H1 (cell line): ENCODE measurements at regions not wholly inside any gene's neighbourhood (a gene's known extent, or its start where the extent isn't known, plus 50 kb on each side); places are given as distances from the start of the nearest gene placed in this dataset.

Experiments
- CTCF ChIA-PET: fragments of 300-600 bp; sonication (Branson Sonifier 250); formaldehyde crosslinking; loops from one replicate; lab custom pipeline; 2021; ENCODE audit not compliant: partially characterized antibody; lab: Charles Lee
- POLR2A ChIA-PET: fragments of 300-600 bp; sonication (Branson Sonifier 250); formaldehyde crosslinking; loops from one replicate; lab custom pipeline; 2021; ENCODE audit warnings: inconsistent platforms; ENCODE audit not compliant: partially characterized antibody; lab: Charles Lee
- DNase-seq, 2 experiments: peaks; one replicate each; pipeline versions ENCODE4 v3.0.0 to v3.0.0-alpha.2; 2010 to 2022; ENCODE audit warnings: low spot score in 2 of 2, low read depth in 1 of 2, mixed read lengths in 1 of 2
- FAIRE-seq: peaks from 2 replicates; lab custom pipeline; 2011; peaks lifted over from hg19 to GRCh38; lab: Jason Lieb, UNC
- H2AFZ ChIP-seq: 2 replicates; pipeline ENCODE4 v1.8.1; 2012; ENCODE audit warnings: low read length, inconsistent platforms
- H2AK5ac ChIP-seq: 2 replicates; pipeline ENCODE4 v1.6.1; 2013; ENCODE audit warnings: low read depth, low read length
- H2BK120ac ChIP-seq: replicated peaks from 2 replicates; pipeline ENCODE3; 2013; ENCODE audit warnings: low read depth, low read length, inconsistent platforms
- H2BK12ac ChIP-seq: 2 replicates; pipeline ENCODE4 v1.6.1; 2013; ENCODE audit warnings: low read depth, low read length
- H2BK15ac ChIP-seq: 2 replicates; pipeline ENCODE4 v1.6.1; 2013; ENCODE audit warnings: low read length
- H2BK20ac ChIP-seq: 2 replicates; pipeline ENCODE4 v1.6.1; 2013; ENCODE audit warnings: low read length
- H2BK5ac ChIP-seq: 2 replicates; pipeline ENCODE4 v1.6.1; 2013; ENCODE audit warnings: low read depth, low read length
- H3K14ac ChIP-seq: 2 replicates; pipeline ENCODE4 v1.6.1; 2013; ENCODE audit warnings: inconsistent platforms; ENCODE audit not compliant: insufficient read length
- H3K18ac ChIP-seq: 2 replicates; pipeline ENCODE4 v1.6.1; 2013; ENCODE audit warnings: low read length; ENCODE audit errors: extremely low read depth
- H3K23ac ChIP-seq: 2 replicates; pipeline ENCODE4 v1.6.1; 2013; ENCODE audit warnings: inconsistent platforms; ENCODE audit not compliant: insufficient read length
- H3K23me2 ChIP-seq: 2 replicates; pipeline ENCODE4 v1.6.1; 2013; ENCODE audit warnings: low read depth, low read length
- H3K27ac ChIP-seq: 2 replicates; pipeline ENCODE4 v1.6.1; 2011; ENCODE audit warnings: low read depth, low read length, inconsistent platforms
- H3K27me3 ChIP-seq, 4 experiments: replicated peaks in 1 of 4; 1 replicate in 1 of 4; 2 replicates in 3 of 4; pipeline versions ENCODE4 v1.6.1 to v1.8.1; 2011 to 2013; ENCODE audit warnings: low read length in 3 of 4, mild to moderate bottlenecking in 3 of 4, inconsistent platforms in 2 of 4, mixed read lengths in 2 of 4, moderate library complexity in 1 of 4; ENCODE audit not compliant: control insufficient read depth in 3 of 4, insufficient read depth in 3 of 4; ENCODE audit errors: extremely low read depth in 1 of 4
- H3K36me3 ChIP-seq, 4 experiments: 2 replicates each; pipeline versions ENCODE4 v1.6.1 to v1.8.1; 2011 to 2013; ENCODE audit warnings: mild to moderate bottlenecking in 4 of 4, low read length in 3 of 4, moderate library complexity in 2 of 4, control low read depth in 1 of 4, inconsistent platforms in 1 of 4; ENCODE audit not compliant: insufficient read depth in 4 of 4, control insufficient read depth in 2 of 4
- H3K4ac ChIP-seq: replicated peaks from 2 replicates; pipeline ENCODE3; 2013; ENCODE audit warnings: low read length, low read depth, mixed read lengths, inconsistent platforms; ENCODE audit not compliant: insufficient read length
- H3K4me1 ChIP-seq, 4 experiments: replicated peaks in 1 of 4; 1 replicate in 1 of 4; 2 replicates in 3 of 4; pipeline versions ENCODE4 v1.6.1 to v1.8.1; 2011 to 2013; ENCODE audit warnings: low read length in 3 of 4, inconsistent platforms in 2 of 4, mixed read lengths in 1 of 4; ENCODE audit not compliant: insufficient read depth in 4 of 4, control insufficient read depth in 3 of 4
- H3K4me2 ChIP-seq, 2 experiments: 2 replicates each; pipeline versions ENCODE4 v1.6.1 to v1.8.1; 2011 to 2013; ENCODE audit warnings: low read depth in 2 of 2, low read length in 2 of 2, control low read depth in 1 of 2, inconsistent platforms in 1 of 2, mild to moderate bottlenecking in 1 of 2; ENCODE audit not compliant: insufficient read depth in 1 of 2
- H3K4me3 ChIP-seq, 4 experiments: fragments of 200-600, 300-600 bp in 1 of 4; sonication (generic), shearing (Covaris generic), sonication (Bioruptor Twin) in 1 of 4; 2 replicates each; pipeline versions ENCODE4 v1.5.1 to v1.8.1; 2011 to 2016; ENCODE audit warnings: low read length in 4 of 4, low read depth in 3 of 4, control low read depth in 2 of 4, inconsistent platforms in 2 of 4, mild to moderate bottlenecking in 2 of 4, mixed read lengths in 1 of 4, moderate library complexity in 1 of 4; ENCODE audit not compliant: insufficient read depth in 2 of 4; ENCODE audit errors: extremely low read depth in 1 of 4
- H3K56ac ChIP-seq: replicated peaks from 2 replicates; pipeline ENCODE3; 2013; ENCODE audit warnings: low read depth, mild to moderate bottlenecking, mixed read lengths, low read length, inconsistent platforms; ENCODE audit not compliant: insufficient read length
- H3K79me1 ChIP-seq: 2 replicates; pipeline ENCODE4 v1.6.1; 2013; ENCODE audit warnings: low read depth, low read length, control low read depth
- H3K79me2 ChIP-seq, 2 experiments: 2 replicates each; pipeline versions ENCODE4 v1.6.1 to v1.8.1; 2012 to 2013; ENCODE audit warnings: low read length in 2 of 2, mild to moderate bottlenecking in 2 of 2, inconsistent platforms in 1 of 2; ENCODE audit not compliant: insufficient read depth in 2 of 2, control insufficient read depth in 1 of 2
- H3K9ac ChIP-seq, 4 experiments: replicated peaks in 1 of 4; 1 replicate in 1 of 4; 2 replicates in 3 of 4; pipeline versions ENCODE4 v1.6.1 to v1.8.1; 2011 to 2013; ENCODE audit warnings: low read depth in 3 of 4, low read length in 3 of 4, control low read depth in 2 of 4, mild to moderate bottlenecking in 2 of 4, moderate library complexity in 2 of 4, inconsistent platforms in 1 of 4; ENCODE audit errors: extremely low read depth in 1 of 4
- H3K9me3 ChIP-seq, 2 experiments: 2 replicates each; pipeline versions ENCODE4 v1.6.1 to v1.8.1; 2012 to 2013; ENCODE audit warnings: mild to moderate bottlenecking in 2 of 2, moderate library complexity in 2 of 2, control low read depth in 1 of 2, inconsistent platforms in 1 of 2, low read depth in 1 of 2, low read length in 1 of 2, mixed read lengths in 1 of 2; ENCODE audit not compliant: insufficient read depth in 2 of 2
- H4K20me1 ChIP-seq, 2 experiments: replicated peaks in 1 of 2; 2 replicates each; pipeline versions ENCODE3 to v1.8.1; 2011 to 2013; ENCODE audit warnings: inconsistent platforms in 2 of 2, low read length in 2 of 2, mild to moderate bottlenecking in 1 of 2; ENCODE audit not compliant: insufficient read depth in 2 of 2, control insufficient read depth in 1 of 2
- H4K5ac ChIP-seq: 2 replicates; pipeline ENCODE4 v1.6.1; 2013; ENCODE audit warnings: low read length, low read depth, mixed read lengths, inconsistent platforms; ENCODE audit not compliant: insufficient read length
- H4K8ac ChIP-seq: 2 replicates; pipeline ENCODE4 v1.8.0; 2013; ENCODE audit warnings: mild to moderate bottlenecking, moderate library complexity, low read length, inconsistent platforms; ENCODE audit not compliant: insufficient read depth; ENCODE audit errors: extremely low read depth
- H4K91ac ChIP-seq: replicated peaks from 2 replicates; pipeline ENCODE3; 2013; ENCODE audit warnings: low read length, mixed read lengths, inconsistent platforms; ENCODE audit not compliant: insufficient read length
- ASH2L ChIP-seq: fragments of 200-600, 300-600 bp; sonication (generic); IDR thresholded peaks from one replicate; pipeline ENCODE4 v1.7.1; 2017; ENCODE audit warnings: low read length
- CBX5 ChIP-seq: fragments of 300-800, 300-1000 bp; sonication (generic); IDR thresholded peaks from 2 replicates; pipeline ENCODE4 v1.7.1; 2016; ENCODE audit warnings: antibody characterized with exemption, low read length, low read depth
- CTBP2 ChIP-seq: IDR thresholded peaks from 2 replicates; pipeline ENCODE4 v1.7.0; 2011; ENCODE audit warnings: borderline replicate concordance, mild to moderate bottlenecking, moderate library complexity, mixed read lengths, low read length; ENCODE audit not compliant: insufficient read depth, insufficient read length
- GTF2F1 ChIP-seq: IDR thresholded peaks from 2 replicates; pipeline ENCODE4 v1.6.1; 2012; ENCODE audit warnings: low read depth, low read length, improper control_type of control experiment, borderline replicate concordance
- HDAC2 ChIP-seq, 2 experiments: fragments of 300-600 bp in 1 of 2; sonication (generic) in 1 of 2; IDR thresholded peaks; 2 replicates each; pipeline ENCODE4 v1.6.1; 2011 to 2012; ENCODE audit warnings: low read depth in 2 of 2, low read length in 2 of 2, mild to moderate bottlenecking in 2 of 2, moderate library complexity in 2 of 2, borderline replicate concordance in 1 of 2, inconsistent platforms in 1 of 2
- POLR2AphosphoS5 ChIP-seq: IDR thresholded peaks from 2 replicates; pipeline ENCODE4 v1.6.1; 2011; ENCODE audit warnings: low read depth, low read length
- RAD21 ChIP-seq, 2 experiments: IDR thresholded peaks in 1 of 2; conservative IDR thresholded peaks in 1 of 2; 2 replicates each; pipeline ENCODE4 v1.6.1; 2011; ENCODE audit warnings: low read depth in 2 of 2, low read length in 2 of 2, improper control_type of control experiment in 1 of 2, inconsistent platforms in 1 of 2, mild to moderate bottlenecking in 1 of 2, moderate library complexity in 1 of 2
- RNF2 ChIP-seq: fragments of 200-900, 300-1000 bp; sonication (generic); IDR thresholded peaks from 2 replicates; pipeline ENCODE4 v1.7.1; 2016; ENCODE audit warnings: borderline replicate concordance, low read depth, mild to moderate bottlenecking, antibody characterized with exemption, low read length; ENCODE audit not compliant: poor library complexity, severe bottlenecking; ENCODE audit errors: missing control alignments
- SP2 ChIP-seq: IDR thresholded peaks from 2 replicates; pipeline ENCODE4 v1.6.1; 2012; ENCODE audit warnings: mild to moderate bottlenecking, low read length, inconsistent platforms
- WGBS, 2 experiments: shearing (Covaris generic) in 1 of 2; methylation state at CpG; one replicate each; pipeline versions ENCODE4 v1.1.6 to v1.1.7; 2013 to 2015; ENCODE audit warnings: low lambda C conversion rate in 2 of 2, mixed read lengths in 2 of 2, inconsistent platforms in 1 of 2, low coverage in 1 of 2, missing lambda C conversion rate in 1 of 2; ENCODE audit not compliant: insufficient replicate concordance in 2 of 2, insufficient coverage in 1 of 2, insufficient read length in 1 of 2; ENCODE audit errors: extremely low coverage in 1 of 2, missing lambda C conversion rate in 1 of 2; 5-methylcytosine and 5-hydroxymethylcytosine counted together
- TF ChIP-seq, protein P1 (sequence below), 3 experiments: IDR thresholded peaks; 1 replicate in 2 of 3; 2 replicates in 1 of 3; pipeline versions ENCODE4 v1.5.1 to v1.6.1; 2011; ENCODE audit warnings: low read length in 3 of 3, mild to moderate bottlenecking in 3 of 3, inconsistent platforms in 2 of 3, low read depth in 1 of 3, moderate library complexity in 1 of 3; ENCODE audit not compliant: insufficient read depth in 1 of 3; ENCODE audit errors: control extremely low read depth in 1 of 3

DNA sequence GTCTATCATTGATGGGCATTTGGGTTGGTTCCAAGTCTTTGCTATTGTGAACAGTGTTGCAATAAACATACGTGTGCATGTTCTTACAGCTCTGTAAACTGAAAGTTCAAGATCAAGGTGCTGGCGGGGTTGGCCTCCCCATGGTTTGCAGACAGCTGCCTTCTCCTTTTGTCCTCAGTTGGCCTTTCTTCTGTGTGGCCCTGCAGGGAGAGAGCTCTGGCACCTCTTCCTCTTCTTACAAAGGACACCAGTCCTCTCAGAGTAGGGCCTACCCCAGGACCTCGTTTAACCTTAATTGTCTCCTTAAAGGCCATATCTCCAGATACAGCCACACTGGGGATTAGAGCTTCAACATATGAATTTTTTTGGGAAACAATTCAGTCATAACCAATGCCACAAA is 462.7 kb downstream of the TCERG1L start:
- POLR2A ChIA-PET: no interaction called here
- TF ChIP-seq GTF2F1 (no peak), CBX5 (no peak), CTBP2 (no peak), RNF2 (no peak), HDAC2 (IDR thresholded peaks at IDR 0.05; ENCODE audit: borderline replicate concordance in 1 of 2, low read depth in 2 of 2, low read length in 2 of 2) (no peak), SP2 (no peak), POLR2AphosphoS5 (no peak), RAD21 (IDR thresholded peaks at IDR 0.05 in 1 of 2, conservative IDR thresholded peaks at IDR 0.05 in 1 of 2; ENCODE audit: low read depth in 2 of 2, low read length in 2 of 2) (no peak), ASH2L (no peak)
- TF ChIP-seq, protein P1, sequence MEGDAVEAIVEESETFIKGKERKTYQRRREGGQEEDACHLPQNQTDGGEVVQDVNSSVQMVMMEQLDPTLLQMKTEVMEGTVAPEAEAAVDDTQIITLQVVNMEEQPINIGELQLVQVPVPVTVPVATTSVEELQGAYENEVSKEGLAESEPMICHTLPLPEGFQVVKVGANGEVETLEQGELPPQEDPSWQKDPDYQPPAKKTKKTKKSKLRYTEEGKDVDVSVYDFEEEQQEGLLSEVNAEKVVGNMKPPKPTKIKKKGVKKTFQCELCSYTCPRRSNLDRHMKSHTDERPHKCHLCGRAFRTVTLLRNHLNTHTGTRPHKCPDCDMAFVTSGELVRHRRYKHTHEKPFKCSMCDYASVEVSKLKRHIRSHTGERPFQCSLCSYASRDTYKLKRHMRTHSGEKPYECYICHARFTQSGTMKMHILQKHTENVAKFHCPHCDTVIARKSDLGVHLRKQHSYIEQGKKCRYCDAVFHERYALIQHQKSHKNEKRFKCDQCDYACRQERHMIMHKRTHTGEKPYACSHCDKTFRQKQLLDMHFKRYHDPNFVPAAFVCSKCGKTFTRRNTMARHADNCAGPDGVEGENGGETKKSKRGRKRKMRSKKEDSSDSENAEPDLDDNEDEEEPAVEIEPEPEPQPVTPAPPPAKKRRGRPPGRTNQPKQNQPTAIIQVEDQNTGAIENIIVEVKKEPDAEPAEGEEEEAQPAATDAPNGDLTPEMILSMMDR (IDR thresholded peaks at IDR 0.05; ENCODE audit: control extremely low read depth in 1 of 3, insufficient read depth in 1 of 3, low read depth in 1 of 3, low read length in 3 of 3): no peak

More for the DNA sequence above, 462.7 kb downstream of the TCERG1L start:
- Histone ChIP-seq H4K8ac (no peak overlapping the region), H4K20me1 (no peaks in the 10 kb centered on the region), H3K4ac (no peak overlapping the region), H3K79me2 (no peaks in the 10 kb centered on the region), H3K9ac (no peak overlapping the region), H3K18ac (no peak overlapping the region), H2BK15ac (no peak overlapping the region), H3K4me1 (peaks cover 0 to 7% (median 1%) of the 10 kb centered on the region in 4 experiments; a peak in 3 of 7 replicates), H4K5ac (no peak overlapping the region), H3K4me3 (no peak overlapping the region), H3K56ac (no peak overlapping the region), H3K79me1 (no peaks in the 10 kb centered on the region), H3K27ac (no peak overlapping the region), H3K36me3 (no peaks in the 10 kb centered on the region), H3K27me3 (no peaks in the 10 kb centered on the region), H3K14ac (no peak overlapping the region), H2AK5ac (no peak overlapping the region), H2BK120ac (no peak overlapping the region), H3K9me3 (0 out of 4 replicates have a peak, but pooled peaks cover 0 to under 1% of the 10 kb centered on the region in 2 experiments), H3K23ac (no peak overlapping the region), H3K4me2 (no peak overlapping the region), H4K91ac (no peak overlapping the region), H2BK20ac (no peak overlapping the region), H2AFZ (no peak overlapping the region), H3K23me2 (no peaks in the 10 kb centered on the region), H2BK5ac (no peak overlapping the region), H2BK12ac (no peak overlapping the region)
- CTCF ChIA-PET: interaction anchor here (0.8 kb wide), 1 partner anchor 990 kb away, joined by 3 read pairs; no protein-coding TSS in a partner anchor
- no peak for FAIRE-seq
- 91% methylated on average over 3 of the region's 3 CpGs; no CpG with 5 or more reads in 1 of the 2 experiments for WGBS, 2 experiments
- DNase-seq: no peak
